GM12878 (cell line): ENCODE measurements at regions not wholly inside any gene's neighbourhood (a gene's known extent, or its start where the extent isn't known, plus 50 kb on each side); places are given as distances from the start of the nearest gene placed in this dataset.

Experiments used
- ATAC-seq: fragments of 200-7000 bp; cut with Tn5 transposase; 3 replicates; pipeline ENCODE4 v1.9.1; 2020; ENCODE audit warnings: mild to moderate bottlenecking, moderate library complexity
- BruUV-seq: library from RNA; stranded (reverse); fragments of 400-500 nt; replicated peaks from 2 replicates; lab custom pipeline; 2021; lab: Mats Ljungman, UMichigan
- CTCF ChIA-PET: fragments of 300-600 bp; sonication (Branson Sonifier 250); formaldehyde crosslinking; extraction: SDS; loops from one replicate; lab custom pipeline; 2021; ENCODE audit warnings: inconsistent platforms; lab: Yijun Ruan, JAX
- POLR2A ChIA-PET: fragments of 350-600 bp; formaldehyde crosslinking; extraction: SDS; loops from one replicate; lab custom pipeline; 2021; ENCODE audit warnings: inconsistent platforms; lab: Charles Lee
- RAD21 ChIA-PET: fragments of 300-600 bp; sonication (Branson Sonifier 250); formaldehyde crosslinking; loops from one replicate; lab custom pipeline; 2023; ENCODE audit warnings: antibody characterized with exemption; ENCODE audit not compliant: unreplicated experiment; lab: Charles Lee
- SMC1A ChIA-PET: fragments of 300-600 bp; sonication (Branson Sonifier 250); formaldehyde crosslinking; loops from one replicate; lab custom pipeline; 2023; ENCODE audit not compliant: unreplicated experiment, uncharacterized antibody; lab: Charles Lee
- DNase-seq: peaks from one replicate; pipeline ENCODE4 v3.0.0-alpha.2; 2011; ENCODE audit warnings: low read depth, low spot score
- FAIRE-seq: peaks from 3 replicates; lab custom pipeline; 2011; peaks lifted over from hg19 to GRCh38; lab: Jason Lieb, UNC
- H2AFZ ChIP-seq: 2 replicates; pipeline ENCODE4 v1.6.0; 2011; ENCODE audit warnings: low read depth, low read length, control low read depth; ENCODE audit not compliant: control insufficient read depth
- H3K27ac ChIP-seq: 2 replicates; pipeline ENCODE4 v1.5.1; 2011; ENCODE audit warnings: control low read depth; ENCODE audit not compliant: control insufficient read depth, insufficient read depth
- H3K27me3 ChIP-seq, 2 experiments: replicated peaks in 1 of 2; 2 replicates each; pipeline versions ENCODE4 v1.6.0 to v1.6.1; 2011; ENCODE audit warnings: low read length in 1 of 2; ENCODE audit not compliant: control insufficient read depth in 2 of 2, insufficient read depth in 2 of 2
- H3K36me3 ChIP-seq, 2 experiments: 2 replicates each; pipeline ENCODE4 v1.5.1; 2011; ENCODE audit warnings: low read length in 1 of 2; ENCODE audit not compliant: control insufficient read depth in 2 of 2, insufficient read depth in 2 of 2
- H3K4me1 ChIP-seq: 2 replicates; pipeline ENCODE4 v1.6.1; 2011; ENCODE audit warnings: mild to moderate bottlenecking, low read length, moderate library complexity, mixed read lengths; ENCODE audit not compliant: control insufficient read depth, insufficient read depth
- H3K4me2 ChIP-seq: 2 replicates; pipeline ENCODE4 v1.6.0; 2011; ENCODE audit warnings: control low read depth; ENCODE audit not compliant: control insufficient read depth, insufficient read depth
- H3K4me3 ChIP-seq: fragments of 200-600 bp; sonication (generic); 2 replicates; pipeline ENCODE4 v1.5.1; 2016
- H3K79me2 ChIP-seq: 2 replicates; pipeline ENCODE4 v1.6.0; 2011; ENCODE audit warnings: low read length; ENCODE audit not compliant: control insufficient read depth, insufficient read depth
- H3K9ac ChIP-seq: 2 replicates; pipeline ENCODE4 v1.8.0; 2011; ENCODE audit warnings: low read length, control low read depth, mixed read lengths; ENCODE audit not compliant: control insufficient read depth, insufficient read depth
- H3K9me3 ChIP-seq: replicated peaks from 3 replicates; pipeline ENCODE4 v1.5.1; 2011; ENCODE audit warnings: mild to moderate bottlenecking, low read length; ENCODE audit not compliant: control insufficient read depth, insufficient read depth
- H4K20me1 ChIP-seq: 2 replicates; pipeline ENCODE4 v1.6.0; 2011; ENCODE audit not compliant: control insufficient read depth, insufficient read depth
- HSF1 ChIP-seq: fragments of 150-350 bp; IDR thresholded peaks from 2 replicates; pipeline ENCODE4 v1.6.1; 2014; ENCODE audit warnings: mild to moderate bottlenecking, low read depth, low read length
- IRF5 ChIP-seq: fragments of 450-650 bp; IDR thresholded peaks from 2 replicates; pipeline ENCODE4 v1.6.1; 2017; ENCODE audit warnings: borderline replicate concordance
- SRF ChIP-seq, 2 experiments: IDR thresholded peaks; 2 replicates each; pipeline ENCODE4 v1.6.1; 2011; ENCODE audit warnings: low read depth in 2 of 2, low read length in 2 of 2, mild to moderate bottlenecking in 1 of 2, moderate library complexity in 1 of 2
- WGBS: methylation state at CpG from one replicate; pipeline ENCODE4 v1.1.6; 2016; ENCODE audit warnings: low lambda C conversion rate; ENCODE audit not compliant: insufficient replicate concordance, insufficient coverage; ENCODE audit errors: missing lambda C conversion rate; 5-methylcytosine and 5-hydroxymethylcytosine counted together
- in situ Hi-C: fragments of 300-500 bp; cut with MboI; formaldehyde crosslinking; loops from 9 replicates; pipeline ENCODE4 v1.14.3; 2018; ENCODE audit warnings: mixed read lengths
- intact Hi-C: fragments of 100-400 bp; cut with micrococcal nuclease; formaldehyde crosslinking; loops from one replicate; pipeline ENCODE4 v1.14.2; 2022; ENCODE audit not compliant: unreplicated experiment

GRCh38 chr22:48397531-48398180 lies 1430.0 kb downstream of the BRD1 start:
- Histone ChIP-seq H3K79me2 (no peaks in the 10 kb centered on the region), H3K36me3 (no peaks in the 10 kb centered on the region), H3K4me1 (no peaks in the 10 kb centered on the region), H4K20me1 (no peaks in the 10 kb centered on the region), H2AFZ (no peak overlapping the region), H3K9me3 (no peaks in the 10 kb centered on the region; the same call in 2 of the 3 replicates), H3K27ac (no peak overlapping the region), H3K4me3 (no peak overlapping the region), H3K27me3 (no peaks in the 10 kb centered on the region), H3K9ac (no peak overlapping the region), H3K4me2 (no peak overlapping the region)
- ChIA-PET POLR2A (no interaction called here), CTCF (no interaction called here), SMC1A (no interaction called here), RAD21 (no interaction called here)
- intact Hi-C loops = no loop called here
- 43% methylated on average over 16 of the region's 16 CpGs for WGBS
- no peak for FAIRE-seq
- no TSS peak for BruUV-seq
- in situ Hi-C loops = no loop called here
- TF ChIP-seq HSF1 = no peak
- TF ChIP-seq SRF (IDR thresholded peaks at IDR 0.05; ENCODE audit: low read depth in 2 of 2, low read length in 2 of 2) = no peak
- no peak for TF ChIP-seq IRF5
- no peak for ATAC-seq
- DNase-seq = no peak
